SK-N-SH treated with all-trans-retinoic acid at 6 μM for 48 hours (cell line): ENCODE measurements at regions not wholly inside any gene's neighbourhood (a gene's known extent, or its start where the extent isn't known, plus 50 kb on each side); places are given as distances from the start of the nearest gene placed in this dataset.

ENCODE experiments used
- ATAC-seq: fragments of 200-7000 bp; cut with Tn5 transposase; 3 replicates; pipeline ENCODE4 v1.9.1; 2020; ENCODE audit warnings: mild to moderate bottlenecking, moderate library complexity
- CSDC2 ChIP-seq: fragments of 250-450 bp; sonication (Bioruptor Pico); IDR thresholded peaks from 2 replicates; pipeline ENCODE4 v1.5.0; 2020; ENCODE audit warnings: mild to moderate bottlenecking, moderate library complexity
- ESRRG ChIP-seq: fragments of 250-450 bp; sonication (Bioruptor Pico); IDR thresholded peaks from 2 replicates; pipeline ENCODE4 v1.6.1; 2021; ENCODE audit warnings: mild to moderate bottlenecking
- GLIS3 ChIP-seq: fragments of 250-450 bp; sonication (Bioruptor Pico); IDR thresholded peaks from 2 replicates; pipeline ENCODE4 v1.5.0; 2020; ENCODE audit warnings: mild to moderate bottlenecking, moderate library complexity
- ISL1 ChIP-seq: fragments of 250-450 bp; sonication (Bioruptor Pico); IDR thresholded peaks from 2 replicates; pipeline ENCODE4 v2.1.2; 2022; ENCODE audit warnings: mild to moderate bottlenecking, moderate library complexity
- PPARA ChIP-seq: fragments of 250-450 bp; sonication (Bioruptor Pico); IDR thresholded peaks from 2 replicates; pipeline ENCODE4 v1.5.0; 2020; ENCODE audit warnings: mild to moderate bottlenecking, borderline replicate concordance
- RARB ChIP-seq: fragments of 250-450 bp; sonication (Bioruptor Pico); IDR thresholded peaks from 2 replicates; pipeline ENCODE4 v1.8.0; 2021; ENCODE audit warnings: mild to moderate bottlenecking, moderate library complexity
- SNAI2 ChIP-seq: fragments of 250-450 bp; sonication (Bioruptor Pico); IDR thresholded peaks from 2 replicates; pipeline ENCODE4 v1.5.0; 2020; ENCODE audit warnings: mild to moderate bottlenecking, moderate library complexity
- TCF4 ChIP-seq: fragments of 250-450 bp; sonication (Bioruptor Pico); IDR thresholded peaks from 2 replicates; pipeline ENCODE4 v1.8.0; 2021; ENCODE audit warnings: mild to moderate bottlenecking, moderate library complexity, borderline replicate concordance
- TOX ChIP-seq: fragments of 250-450 bp; sonication (Bioruptor Pico); IDR thresholded peaks from 2 replicates; pipeline ENCODE4 v1.8.0; 2021; ENCODE audit warnings: mild to moderate bottlenecking, moderate library complexity, borderline replicate concordance
- TSHZ2 ChIP-seq: fragments of 250-450 bp; sonication (Bioruptor Pico); IDR thresholded peaks from 2 replicates; pipeline ENCODE4 v1.5.0; 2020; ENCODE audit warnings: mild to moderate bottlenecking, moderate library complexity
- ZC3H10 ChIP-seq: fragments of 250-450 bp; sonication (Bioruptor Pico); IDR thresholded peaks from 2 replicates; pipeline ENCODE4 v1.5.1; 2021; ENCODE audit warnings: mild to moderate bottlenecking, moderate library complexity
- ZFP30 ChIP-seq: fragments of 450-650 bp; formaldehyde crosslinking; IDR thresholded peaks from 2 replicates; pipeline ENCODE4 v1.5.0; 2022; ENCODE audit warnings: mild to moderate bottlenecking, moderate library complexity
- ZNF565 ChIP-seq: fragments of 450-650 bp; formaldehyde crosslinking; conservative IDR thresholded peaks from 2 replicates; pipeline ENCODE4 v1.5.0; 2020; ENCODE audit warnings: low read depth, mild to moderate bottlenecking, moderate library complexity
- ZNF70 ChIP-seq: fragments of 450-650 bp; formaldehyde crosslinking; IDR thresholded peaks from 2 replicates; pipeline ENCODE4 v1.5.0; 2020; ENCODE audit warnings: mild to moderate bottlenecking, moderate library complexity
- ZNF8 ChIP-seq: fragments of 450-650 bp; formaldehyde crosslinking; IDR thresholded peaks from 2 replicates; pipeline ENCODE4 v1.5.0; 2020; ENCODE audit warnings: mild to moderate bottlenecking, moderate library complexity
- TF ChIP-seq, protein P1 (sequence below): fragments of 250-450 bp; sonication (Bioruptor Pico); IDR thresholded peaks from 2 replicates; pipeline ENCODE4 v1.8.0; 2021; ENCODE audit warnings: low read depth, mild to moderate bottlenecking, moderate library complexity, borderline replicate concordance
- TF ChIP-seq, protein P2 (sequence below): fragments of 250-450 bp; sonication (Bioruptor Pico); IDR thresholded peaks from 2 replicates; pipeline ENCODE4 v1.5.1; 2021; ENCODE audit warnings: mild to moderate bottlenecking, moderate library complexity

DNA sequence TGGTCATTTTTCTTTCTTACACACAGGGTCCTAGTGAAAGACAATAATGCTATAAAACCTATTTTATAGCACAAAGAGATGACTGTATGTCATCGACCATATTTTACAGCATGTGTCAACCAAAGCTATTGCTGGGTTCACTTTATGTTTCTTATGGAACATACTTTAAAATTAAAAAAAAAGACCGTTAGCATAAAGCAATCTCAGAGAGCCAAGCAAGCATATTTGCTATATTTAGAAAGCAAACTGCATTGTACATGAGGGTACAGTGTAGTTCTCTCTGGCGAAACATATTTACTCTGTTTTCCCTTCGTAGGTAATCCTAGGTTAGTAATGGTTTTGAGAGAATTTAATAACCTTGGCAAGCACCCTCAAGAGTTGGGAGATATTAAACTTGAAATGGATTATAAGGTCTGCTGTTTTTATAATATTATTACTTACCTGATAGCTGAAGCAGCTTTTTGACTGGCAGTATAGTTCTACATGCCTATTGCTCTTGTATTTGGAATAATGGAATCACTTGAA, 244.2 kb upstream of the POM121L12 start (continued):
- TF ChIP-seq RARB (CRISPR knock-in tag) (no peak), TSHZ2 (CRISPR knock-in tag) (no peak), ISL1 (CRISPR knock-in tag) (no peak), ZFP30 (CRISPR knock-in tag) (no peak), PPARA (CRISPR knock-in tag) (no peak)

GRCh38 chr7:52786174-52786573, 249.3 kb upstream of the POM121L12 start:
- TF ChIP-seq CSDC2 (CRISPR knock-in tag) (no peak), TCF4 (CRISPR knock-in tag) (peak; percentile 38; the same call in 1 of the 2 replicates)
- no peak for ATAC-seq

- ATAC-seq = no peak
- TF ChIP-seq TCF4 (CRISPR knock-in tag) = no peak
- no peak for TF ChIP-seq PPARA (CRISPR knock-in tag)
- no peak for TF ChIP-seq ZNF8 (CRISPR knock-in tag)
- no peak for TF ChIP-seq ZC3H10 (CRISPR knock-in tag)
- no peak for TF ChIP-seq ISL1 (CRISPR knock-in tag)
- no peak for TF ChIP-seq ZNF70 (CRISPR knock-in tag)
- TF ChIP-seq ZNF565 (CRISPR knock-in tag) = no peak
- TF ChIP-seq, protein P1, sequence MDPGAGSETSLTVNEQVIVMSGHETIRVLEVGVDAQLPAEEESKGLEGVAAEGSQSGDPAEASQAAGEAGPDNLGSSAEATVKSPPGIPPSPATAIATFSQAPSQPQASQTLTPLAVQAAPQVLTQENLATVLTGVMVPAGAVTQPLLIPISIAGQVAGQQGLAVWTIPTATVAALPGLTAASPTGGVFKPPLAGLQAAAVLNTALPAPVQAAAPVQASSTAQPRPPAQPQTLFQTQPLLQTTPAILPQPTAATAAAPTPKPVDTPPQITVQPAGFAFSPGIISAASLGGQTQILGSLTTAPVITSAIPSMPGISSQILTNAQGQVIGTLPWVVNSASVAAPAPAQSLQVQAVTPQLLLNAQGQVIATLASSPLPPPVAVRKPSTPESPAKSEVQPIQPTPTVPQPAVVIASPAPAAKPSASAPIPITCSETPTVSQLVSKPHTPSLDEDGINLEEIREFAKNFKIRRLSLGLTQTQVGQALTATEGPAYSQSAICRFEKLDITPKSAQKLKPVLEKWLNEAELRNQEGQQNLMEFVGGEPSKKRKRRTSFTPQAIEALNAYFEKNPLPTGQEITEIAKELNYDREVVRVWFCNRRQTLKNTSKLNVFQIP = no peak
- TF ChIP-seq, protein P2, sequence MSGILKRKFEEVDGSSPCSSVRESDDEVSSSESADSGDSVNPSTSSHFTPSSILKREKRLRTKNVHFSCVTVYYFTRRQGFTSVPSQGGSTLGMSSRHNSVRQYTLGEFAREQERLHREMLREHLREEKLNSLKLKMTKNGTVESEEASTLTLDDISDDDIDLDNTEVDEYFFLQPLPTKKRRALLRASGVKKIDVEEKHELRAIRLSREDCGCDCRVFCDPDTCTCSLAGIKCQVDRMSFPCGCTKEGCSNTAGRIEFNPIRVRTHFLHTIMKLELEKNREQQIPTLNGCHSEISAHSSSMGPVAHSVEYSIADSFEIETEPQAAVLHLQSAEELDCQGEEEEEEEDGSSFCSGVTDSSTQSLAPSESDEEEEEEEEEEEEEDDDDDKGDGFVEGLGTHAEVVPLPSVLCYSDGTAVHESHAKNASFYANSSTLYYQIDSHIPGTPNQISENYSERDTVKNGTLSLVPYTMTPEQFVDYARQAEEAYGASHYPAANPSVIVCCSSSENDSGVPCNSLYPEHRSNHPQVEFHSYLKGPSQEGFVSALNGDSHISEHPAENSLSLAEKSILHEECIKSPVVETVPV (CRISPR knock-in tag) = no peak
- TF ChIP-seq RARB (CRISPR knock-in tag) = no peak
- TF ChIP-seq TOX = no peak
- no peak for TF ChIP-seq TSHZ2 (CRISPR knock-in tag)
- TF ChIP-seq GLIS3 = no peak
- no peak for TF ChIP-seq ESRRG (CRISPR knock-in tag)
These were observed 253.1 kb upstream of the POM121L12 start for GRCh38 chr7:52782348-52782747.

- ATAC-seq = no peak
- TF ChIP-seq SNAI2 (CRISPR knock-in tag) (no peak), GLIS3 (no peak), ESRRG (CRISPR knock-in tag) (no peak), TSHZ2 (CRISPR knock-in tag) (no peak)
These were observed 254.2 kb upstream of the POM121L12 start for GRCh38 chr7:52781250-52781649.
